Endothelial cell of umbilical vein (primary cell): ENCODE measurements at regions not wholly inside any gene's neighbourhood (a gene's known extent, or its start where the extent isn't known, plus 50 kb on each side); places are given as distances from the start of the nearest gene placed in this dataset.

Source experiments
- BruUV-seq: library from RNA; stranded (reverse); fragments of 400-500 nt; replicated peaks from 2 replicates; lab custom pipeline; 2021; lab: Mats Ljungman, UMichigan
- CTCF ChIA-PET: fragments of 300-600, 350-600 bp; sonication (Branson Sonifier 250); formaldehyde crosslinking; loops from one replicate; lab custom pipeline; 2021; ENCODE audit warnings: antibody characterized with exemption, inconsistent platforms; lab: Charles Lee
- POLR2A ChIA-PET: fragments of 300-600, 350-600 bp; sonication (Branson Sonifier 250); formaldehyde crosslinking; loops from one replicate; lab custom pipeline; 2021; ENCODE audit warnings: antibody characterized with exemption, inconsistent platforms; lab: Charles Lee
- DNase-seq: peaks from one replicate; pipeline ENCODE4 v3.0.0-alpha.2; 2011; ENCODE audit warnings: low read depth, low spot score
- FAIRE-seq: peaks from 2 replicates; lab custom pipeline; 2011; peaks lifted over from hg19 to GRCh38; lab: Jason Lieb, UNC
- H2AFZ ChIP-seq: 2 replicates; pipeline ENCODE4 v1.6.0; 2012; ENCODE audit warnings: low read depth, low read length, control low read depth, inconsistent platforms
- H3K27ac ChIP-seq: 2 replicates; pipeline ENCODE4 v1.5.1; 2011; ENCODE audit warnings: low read depth, mild to moderate bottlenecking, control low read depth, low read length, moderate library complexity; ENCODE audit not compliant: insufficient read depth
- H3K27me3 ChIP-seq, 2 experiments: 2 replicates each; pipeline versions ENCODE4 v1.6.0 to v1.6.1; 2011; ENCODE audit warnings: low read length in 2 of 2, mixed read lengths in 1 of 2; ENCODE audit not compliant: control insufficient read depth in 2 of 2, insufficient read depth in 2 of 2
- H3K36me3 ChIP-seq, 2 experiments: 2 replicates in 1 of 2; 3 replicates in 1 of 2; pipeline ENCODE4 v1.5.1; 2011; ENCODE audit warnings: low read length in 2 of 2, mild to moderate bottlenecking in 1 of 2, moderate library complexity in 1 of 2; ENCODE audit not compliant: control insufficient read depth in 2 of 2, insufficient read depth in 2 of 2; ENCODE audit errors: extremely low read depth in 1 of 2
- H3K4me1 ChIP-seq: 3 replicates; pipeline ENCODE4 v1.5.1; 2011; ENCODE audit warnings: mild to moderate bottlenecking, low read length; ENCODE audit not compliant: control insufficient read depth, insufficient read depth; ENCODE audit errors: extremely low read depth
- H3K4me2 ChIP-seq: 2 replicates; pipeline ENCODE4 v1.6.1; 2011; ENCODE audit warnings: low read length, control low read depth, mixed read lengths; ENCODE audit not compliant: insufficient read depth
- H3K4me3 ChIP-seq, 3 experiments: fragments of 200-600 bp in 1 of 3; sonication (generic), shearing (Covaris generic) in 1 of 3; replicated peaks in 1 of 3; 2 replicates each; pipeline ENCODE4 v1.5.1; 2011 to 2016; ENCODE audit warnings: control low read depth in 3 of 3, low read length in 3 of 3, mild to moderate bottlenecking in 2 of 3, inconsistent platforms in 1 of 3, low read depth in 1 of 3, moderate library complexity in 1 of 3; ENCODE audit not compliant: insufficient read depth in 1 of 3
- H3K79me2 ChIP-seq: 2 replicates; pipeline ENCODE4 v1.6.0; 2012; ENCODE audit warnings: low read length, inconsistent platforms; ENCODE audit not compliant: control insufficient read depth, insufficient read depth
- H3K9ac ChIP-seq: replicated peaks from 2 replicates; pipeline ENCODE3; 2011; ENCODE audit warnings: low read length, control low read depth; ENCODE audit not compliant: insufficient read depth; ENCODE audit errors: extremely low read depth
- H3K9me1 ChIP-seq: replicated peaks from 3 replicates; pipeline ENCODE4 v1.6.0; 2011; ENCODE audit warnings: mild to moderate bottlenecking, low read length; ENCODE audit not compliant: control insufficient read depth, insufficient read depth; ENCODE audit errors: extremely low read depth
- H3K9me3 ChIP-seq: replicated peaks from 2 replicates; pipeline ENCODE4 v1.5.1; 2012; ENCODE audit warnings: low read length, inconsistent platforms; ENCODE audit not compliant: control insufficient read depth, insufficient read depth
- H4K20me1 ChIP-seq: replicated peaks from 2 replicates; pipeline ENCODE3; 2011; ENCODE audit warnings: mild to moderate bottlenecking, low read length; ENCODE audit not compliant: control insufficient read depth, insufficient read depth; ENCODE audit errors: extremely low read depth
- CTCF ChIP-seq, 2 donors: IDR thresholded peaks; 1 replicate in 1 of 2; 2 replicates in 1 of 2; pipeline ENCODE4 v1.5.1; 2011; ENCODE audit warnings: low read length in 2 of 2, mild to moderate bottlenecking in 2 of 2, moderate library complexity in 2 of 2, control low read depth in 1 of 2, inconsistent platforms in 1 of 2, low read depth in 1 of 2; ENCODE audit not compliant: insufficient read depth in 1 of 2; ENCODE audit errors: extremely low read depth in 1 of 2
- EZH2 ChIP-seq: IDR thresholded peaks from 2 replicates; pipeline ENCODE4 v1.6.1; 2012; ENCODE audit warnings: borderline replicate concordance, low read depth, mild to moderate bottlenecking, moderate library complexity, low read length, inconsistent platforms; ENCODE audit not compliant: severe bottlenecking
- FOS ChIP-seq: IDR thresholded peaks from 2 replicates; pipeline ENCODE4 v1.6.1; 2011; ENCODE audit warnings: mild to moderate bottlenecking, low read length, moderate library complexity, borderline replicate concordance; ENCODE audit not compliant: insufficient read depth
- GATA2 ChIP-seq: IDR thresholded peaks from 2 replicates; pipeline ENCODE4 v1.7.0; 2011; ENCODE audit warnings: low read depth, mild to moderate bottlenecking, moderate library complexity, mixed read lengths, low read length; ENCODE audit not compliant: insufficient read length, insufficient read depth
- JUN ChIP-seq: IDR thresholded peaks from 2 replicates; pipeline ENCODE4 v1.6.1; 2011; ENCODE audit warnings: borderline replicate concordance, low read depth; ENCODE audit not compliant: insufficient read length, insufficient read depth
- MAX ChIP-seq: IDR thresholded peaks from 2 replicates; pipeline ENCODE4 v1.6.1; 2011; ENCODE audit not compliant: insufficient read depth, insufficient read length
- MYC ChIP-seq: IDR thresholded peaks from one replicate; pipeline ENCODE4 v1.6.1; 2011; ENCODE audit warnings: mild to moderate bottlenecking, low read depth, low read length
- POLR2A ChIP-seq: IDR thresholded peaks from 2 replicates; pipeline ENCODE4 v1.6.1; 2012; ENCODE audit warnings: low read depth, mild to moderate bottlenecking, control low read depth, low read length
- POLR2AphosphoS5 ChIP-seq: IDR thresholded peaks from 2 replicates; pipeline ENCODE4 v1.6.1; 2012; ENCODE audit warnings: low read depth, mild to moderate bottlenecking, control low read depth, low read length, moderate library complexity; ENCODE audit not compliant: insufficient read depth
- dilution Hi-C: fragments of 300-500 bp; cut with MboI; formaldehyde crosslinking; loops from one replicate; pipeline ENCODE4 v1.15.0; 2019; ENCODE audit warnings: low sequenced_read_pairs; ENCODE audit not compliant: extremely low pct_ligation_motif_present
- intact Hi-C: fragments of 100-400 bp; cut with micrococcal nuclease; formaldehyde crosslinking; loops from one replicate; pipeline ENCODE4 v1.10.0; 2022

GRCh38 chr14:56412468-56413434 lies 166.8 kb upstream of the TMEM260 start:
- no TSS peak for BruUV-seq
- Histone ChIP-seq H3K9me1 (no peaks in the 10 kb centered on the region), H3K4me2 (peak overlapping the region; percentile 33), H3K36me3 (no peaks in the 10 kb centered on the region), H3K9me3 (no peaks in the 10 kb centered on the region), H3K4me1 (peaks cover 24% of the 10 kb centered on the region), H2AFZ (no peak overlapping the region), H3K27ac (no peak overlapping the region), H3K4me3 (no peak overlapping the region), H3K9ac (no peak overlapping the region), H4K20me1 (no peaks in the 10 kb centered on the region), H3K79me2 (no peaks in the 10 kb centered on the region), H3K27me3 (no peaks in the 10 kb centered on the region)
- peak; percentile 79 for DNase-seq
- intact Hi-C loops (loop anchor here (2.0 to 5.0 kb wide), 3 partner anchors 35 to 135 kb away; no protein-coding TSS in a partner anchor), dilution Hi-C loops (no loop called here)
- no peak for TF ChIP-seq MAX
- peak; percentile 82 for TF ChIP-seq POLR2AphosphoS5
- TF ChIP-seq FOS, result peak; percentile 89
- TF ChIP-seq POLR2A, result peak; percentile 39
- no peak for TF ChIP-seq CTCF (IDR thresholded peaks at IDR 0.05; ENCODE audit: extremely low read depth in 1 of 2, insufficient read depth in 1 of 2, low read depth in 1 of 2, low read length in 2 of 2)
- peak; percentile 57 for TF ChIP-seq JUN
- peak; percentile 99 for TF ChIP-seq GATA2
- no peak for TF ChIP-seq MYC
- no peak for TF ChIP-seq EZH2
- CTCF ChIA-PET, result interaction anchor here (0.7 to 1.3 kb wide), 8 partner anchors 9 to 967 kb away, joined by 3 to 8 read pairs (median 3); no protein-coding TSS in a partner anchor
- POLR2A ChIA-PET, result interaction anchor here (0.6 kb wide), 1 partner anchor 625 kb away, joined by 3 read pairs; no protein-coding TSS in a partner anchor
- FAIRE-seq, result peak; percentile 89
